GM23338 (cell line): ENCODE measurements at regions not wholly inside any gene's neighbourhood (a gene's known extent, or its start where the extent isn't known, plus 50 kb on each side); places are given as distances from the start of the nearest gene placed in this dataset.

Experiments used
- ATAC-seq: fragments of 200-7000 bp; cut with Tn5 transposase; 3 replicates; pipeline ENCODE4 v1.9.1; 2020
- DNase-seq: peaks from one replicate; pipeline ENCODE4 v3.0.0-alpha.2; 2015; ENCODE audit warnings: low spot score
- H2AFZ ChIP-seq: fragments of 200-600 bp; sonication (generic); 2 replicates; pipeline ENCODE4 v1.8.0; 2016; ENCODE audit warnings: antibody characterized with exemption, mild to moderate bottlenecking, moderate library complexity
- H3F3A ChIP-seq: fragments of 200-600 bp; sonication (generic); replicated peaks from 2 replicates; pipeline ENCODE4 v1.8.0; 2017; ENCODE audit warnings: antibody characterized with exemption, mixed run types, low read depth
- H3K27ac ChIP-seq: fragments of 200-600 bp; sonication (generic); 2 replicates; pipeline ENCODE4 v1.6.1; 2016; ENCODE audit warnings: low read depth
- H3K27me3 ChIP-seq: fragments of 200-600 bp; sonication (generic); 2 replicates; pipeline ENCODE4 v1.8.0; 2016; ENCODE audit warnings: mild to moderate bottlenecking, mixed run types, moderate library complexity; ENCODE audit not compliant: insufficient read depth
- H3K36me3 ChIP-seq: fragments of 200-600 bp; sonication (generic); 2 replicates; pipeline ENCODE4 v1.8.0; 2016; ENCODE audit warnings: mild to moderate bottlenecking; ENCODE audit not compliant: insufficient read depth
- H3K4me1 ChIP-seq: fragments of 200-600 bp; sonication (generic); 2 replicates; pipeline ENCODE4 v1.8.0; 2016; ENCODE audit warnings: mild to moderate bottlenecking, moderate library complexity; ENCODE audit not compliant: insufficient read depth
- H3K4me2 ChIP-seq: fragments of 200-600 bp; sonication (generic); 2 replicates; pipeline ENCODE4 v1.7.1; 2017; ENCODE audit warnings: mixed run types
- H3K4me3 ChIP-seq: fragments of 200-600 bp; sonication (generic); 2 replicates; pipeline ENCODE4 v1.6.1; 2016; ENCODE audit warnings: mixed run types
- H3K79me2 ChIP-seq: fragments of 200-600 bp; sonication (generic); replicated peaks from 2 replicates; pipeline ENCODE4 v1.8.0; 2017; ENCODE audit warnings: mild to moderate bottlenecking; ENCODE audit not compliant: insufficient read depth
- H3K9me2 ChIP-seq: fragments of 200-600 bp; sonication (generic); 2 replicates; pipeline ENCODE4 v1.8.0; 2017; ENCODE audit not compliant: insufficient read depth
- H4K20me1 ChIP-seq: fragments of 200-600 bp; sonication (generic); replicated peaks from 2 replicates; pipeline ENCODE4 v1.8.0; 2017; ENCODE audit warnings: mild to moderate bottlenecking; ENCODE audit not compliant: insufficient read depth
- H3K27ac Mint-ChIP-seq: 2 replicates; pipeline ENCODE4 v1.8.0; 2020; ENCODE audit warnings: inconsistent platforms, mild to moderate bottlenecking, moderate library complexity, mixed read lengths
- H3K27me3 Mint-ChIP-seq: 3 replicates; pipeline ENCODE4 v1.8.0; 2022; ENCODE audit warnings: low read depth, mild to moderate bottlenecking, moderate library complexity, mixed read lengths, inconsistent platforms; ENCODE audit not compliant: insufficient read depth, poor library complexity
- H3K36me3 Mint-ChIP-seq: 3 replicates; pipeline ENCODE4 v1.8.0; 2021; ENCODE audit warnings: low read depth, mild to moderate bottlenecking, inconsistent platforms, moderate library complexity, mixed read lengths
- H3K4me1 Mint-ChIP-seq: 3 replicates; pipeline ENCODE4 v1.8.0; 2020; ENCODE audit warnings: mild to moderate bottlenecking, inconsistent platforms, mixed read lengths
- H3K4me3 Mint-ChIP-seq: 3 replicates; pipeline ENCODE4 v1.8.0; 2021; ENCODE audit warnings: moderate library complexity, mild to moderate bottlenecking, inconsistent platforms, mixed read lengths
- H3K9me3 Mint-ChIP-seq: 3 replicates; pipeline ENCODE4 v1.8.0; 2020; ENCODE audit warnings: moderate library complexity, mild to moderate bottlenecking, inconsistent platforms, mixed read lengths
- CREB1 ChIP-seq: fragments of 250-450 bp; sonication (Bioruptor Pico); IDR thresholded peaks from 2 replicates; pipeline ENCODE4 v1.5.0; 2020; ENCODE audit warnings: low read depth, mild to moderate bottlenecking, moderate library complexity
- ETS1 ChIP-seq: IDR thresholded peaks from 2 replicates; pipeline ENCODE4 v1.6.1; 2016; ENCODE audit warnings: antibody characterized with exemption
- EZH2 ChIP-seq: fragments of 200-600 bp; sonication (generic); IDR thresholded peaks from one replicate; pipeline ENCODE4 v1.8.0; 2017; ENCODE audit warnings: antibody characterized with exemption, mild to moderate bottlenecking, low read depth; ENCODE audit not compliant: unreplicated experiment
- EZH2phosphoT487 ChIP-seq: fragments of 200-600 bp; sonication (generic); IDR thresholded peaks from one replicate; pipeline ENCODE4 v1.8.1; 2018; ENCODE audit warnings: antibody characterized with exemption; ENCODE audit not compliant: unreplicated experiment
- JUNB ChIP-seq: IDR thresholded peaks from one replicate; pipeline ENCODE4 v1.6.1; 2016; ENCODE audit warnings: antibody characterized with exemption; ENCODE audit not compliant: unreplicated experiment
- POLR2AphosphoS5 ChIP-seq: IDR thresholded peaks from 2 replicates; pipeline ENCODE4 v1.6.1; 2016; ENCODE audit warnings: antibody characterized with exemption, low read depth
- REST ChIP-seq: IDR thresholded peaks from one replicate; pipeline ENCODE4 v1.6.1; 2018; ENCODE audit warnings: antibody characterized with exemption; ENCODE audit not compliant: unreplicated experiment
- STAT1 ChIP-seq: IDR thresholded peaks from one replicate; pipeline ENCODE4 v1.6.1; 2016; ENCODE audit warnings: antibody characterized with exemption; ENCODE audit not compliant: unreplicated experiment
- ZNF114 ChIP-seq: fragments of 250-450 bp; sonication (Bioruptor Pico); IDR thresholded peaks from 2 replicates; pipeline ENCODE4 v1.5.0; 2020; ENCODE audit warnings: mild to moderate bottlenecking, moderate library complexity
- ZNF331 ChIP-seq: fragments of 250-450 bp; sonication (Bioruptor Pico); IDR thresholded peaks from 2 replicates; pipeline ENCODE4 v1.5.0; 2020; ENCODE audit warnings: low read depth, mild to moderate bottlenecking, moderate library complexity

- TF ChIP-seq ZNF331 (CRISPR knock-in tag) (no peak), ETS1 (no peak), POLR2AphosphoS5 (no peak), EZH2phosphoT487 (no peak)
Observed at GRCh38 chr11:114790910-114791309, 112.6 kb downstream of the NXPE2 start (continued).

- H3K4me3 ChIP-seq: no peak overlapping the region
- no peak overlapping the region for H3K27ac ChIP-seq
- H3K4me2 ChIP-seq: no peak overlapping the region
- no peaks in the 10 kb centered on the region for H4K20me1 ChIP-seq
- H3K36me3 ChIP-seq: no peaks in the 10 kb centered on the region
- DNase-seq (no peak), ATAC-seq (no peak)
- H3K36me3 Mint-ChIP-seq: no peaks in the 10 kb centered on the region
- peaks cover 1% of the 10 kb centered on the region for H3K27me3 Mint-ChIP-seq
- peaks cover 2% of the 10 kb centered on the region for H3K4me1 ChIP-seq
- no peak overlapping the region for H3K4me3 Mint-ChIP-seq
- peaks cover 6% of the 10 kb centered on the region for H3K4me1 Mint-ChIP-seq
- no peak overlapping the region for H2AFZ ChIP-seq
- H3K9me2 ChIP-seq: 0 out of 2 replicates have a peak, but pooled peaks cover 6% of the 10 kb centered on the region
- H3K9me3 Mint-ChIP-seq: no peaks in the 10 kb centered on the region
- no peak overlapping the region for H3K27ac Mint-ChIP-seq
- no peaks in the 10 kb centered on the region for H3K79me2 ChIP-seq
- TF ChIP-seq ZNF331 (CRISPR knock-in tag): no peak
- no peak for TF ChIP-seq CREB1 (CRISPR knock-in tag)
- TF ChIP-seq JUNB: no peak
- no peak for TF ChIP-seq REST
- H3F3A ChIP-seq: no peaks in the 10 kb centered on the region
- no peaks in the 10 kb centered on the region for H3K27me3 ChIP-seq
Observed at GRCh38 chr11:114794048-114794684, 115.8 kb downstream of the NXPE2 start.

GRCh38 chr11:114796954-114797721 lies 118.8 kb downstream of the NXPE2 start:
- Histone ChIP-seq H3K27me3 (no peaks in the 10 kb centered on the region), H3K4me2 (no peak overlapping the region)
- H3K27ac Mint-ChIP-seq: no peak overlapping the region
- TF ChIP-seq EZH2 (no peak), STAT1 (no peak), EZH2phosphoT487 (no peak), ETS1 (no peak), REST (no peak), ZNF114 (no peak), ZNF331 (CRISPR knock-in tag) (no peak)

More at GRCh38 chr11:114796954-114797721, 118.8 kb downstream of the NXPE2 start:
- Histone ChIP-seq H3K27ac (no peak overlapping the region), H4K20me1 (no peaks in the 10 kb centered on the region), H3K9me2 (0 out of 2 replicates have a peak, but pooled peaks cover 2% of the 10 kb centered on the region), H3K36me3 (no peaks in the 10 kb centered on the region), H3K4me1 (peaks cover 12% of the 10 kb centered on the region), H3F3A (no peaks in the 10 kb centered on the region), H3K79me2 (no peaks in the 10 kb centered on the region), H2AFZ (peak overlapping the region; percentile 59; the same call in 1 of the 2 replicates), H3K4me3 (no peak overlapping the region)
- no peak for ATAC-seq
- no peak overlapping the region for H3K4me3 Mint-ChIP-seq
- peaks cover 1% of the 10 kb centered on the region for H3K27me3 Mint-ChIP-seq
- H3K4me1 Mint-ChIP-seq: peaks cover 13% of the 10 kb centered on the region
- no peaks in the 10 kb centered on the region for H3K36me3 Mint-ChIP-seq
- H3K9me3 Mint-ChIP-seq: no peaks in the 10 kb centered on the region
- no peak for DNase-seq
